ENCODE measurements at regions not wholly inside any gene's neighbourhood (a gene's known extent, or its start where the extent isn't known, plus 50 kb on each side); places are given as distances from the start of the nearest gene placed in this dataset.
"Not testable (repeated sequence)": the region's sequence is repeated elsewhere in the genome, so short reads cannot be mapped to it uniquely, and the experiment has no call there.

DNA sequence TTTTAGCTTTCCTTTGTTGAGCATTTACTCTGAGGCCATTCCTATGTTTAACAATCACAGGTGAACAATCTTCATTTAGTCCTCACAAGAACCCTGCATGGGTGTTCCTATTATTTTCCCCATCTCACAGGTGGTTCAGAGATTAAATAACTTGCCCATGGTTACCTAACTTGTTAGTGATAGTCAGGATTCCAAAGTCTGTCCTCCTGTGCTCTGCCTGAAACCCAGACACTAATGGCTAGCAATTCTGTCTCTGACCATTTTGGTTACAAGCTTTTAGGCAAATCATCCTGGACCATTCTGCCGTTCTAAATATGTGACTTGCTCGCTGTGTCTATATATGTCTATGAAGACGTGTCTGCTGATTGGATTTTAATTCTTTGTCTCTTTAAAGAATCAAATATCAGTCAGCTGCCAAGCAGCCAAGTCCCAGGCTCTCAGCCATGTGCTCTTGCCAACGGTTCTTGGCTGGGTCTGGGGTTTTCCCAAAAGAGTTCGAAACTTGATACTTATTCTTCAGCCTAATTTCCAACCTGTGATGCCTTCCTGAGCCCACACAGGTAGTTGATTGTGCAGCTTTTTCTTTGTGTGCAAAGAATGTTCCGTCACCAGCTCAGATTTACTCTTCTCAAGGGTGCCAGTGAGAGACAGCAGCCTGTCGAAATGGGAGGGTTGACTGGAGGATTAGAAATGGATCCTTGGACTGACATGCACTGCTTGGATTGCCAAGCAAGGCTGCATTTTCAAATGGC is 121.7 kb downstream of the NREP start:
- no peak for DNase-seq (ENCODE audit: low read depth)

DNA sequence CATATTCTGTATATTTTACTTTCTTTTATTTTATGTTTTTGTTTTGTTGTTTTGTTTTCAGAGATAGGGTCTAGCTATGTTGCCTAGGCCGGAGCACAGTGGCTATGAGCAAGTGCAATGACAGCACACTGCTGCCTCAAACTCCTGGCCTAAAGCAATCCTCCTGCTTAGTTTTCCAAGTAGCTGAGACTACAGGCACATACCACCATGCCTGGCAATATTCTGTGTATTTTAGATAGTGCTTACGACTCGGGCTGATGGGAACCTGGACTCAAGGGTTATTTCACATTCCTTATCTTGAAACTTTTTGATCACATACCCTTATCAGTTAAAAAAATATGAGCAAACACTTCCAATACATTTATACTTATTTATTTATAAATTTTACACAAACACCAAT is 119.0 kb upstream of the STARD4 start:
- DNase-seq (ENCODE audit: low read depth), result no peak

DNA sequence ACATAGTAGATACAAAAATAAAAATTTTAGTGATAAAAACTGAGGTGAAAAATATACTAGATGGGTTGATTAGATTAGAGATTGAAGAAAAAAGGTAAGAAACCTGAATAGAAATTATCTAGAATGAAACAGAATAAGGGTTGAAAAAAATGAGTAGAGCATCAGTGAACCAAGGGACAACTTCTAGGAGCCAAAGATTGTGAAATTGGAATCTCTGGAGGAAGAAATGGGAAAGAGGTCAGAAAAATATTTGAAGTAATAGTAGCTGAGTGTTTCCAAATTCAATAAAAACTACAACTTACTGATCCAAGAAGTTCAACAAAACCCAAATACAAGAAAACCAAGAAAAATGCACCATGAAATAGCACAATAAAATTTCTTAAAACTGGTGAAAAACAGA is 116.6 kb upstream of the STARD4 start:
- no peak for DNase-seq (ENCODE audit: low read depth)

DNA sequence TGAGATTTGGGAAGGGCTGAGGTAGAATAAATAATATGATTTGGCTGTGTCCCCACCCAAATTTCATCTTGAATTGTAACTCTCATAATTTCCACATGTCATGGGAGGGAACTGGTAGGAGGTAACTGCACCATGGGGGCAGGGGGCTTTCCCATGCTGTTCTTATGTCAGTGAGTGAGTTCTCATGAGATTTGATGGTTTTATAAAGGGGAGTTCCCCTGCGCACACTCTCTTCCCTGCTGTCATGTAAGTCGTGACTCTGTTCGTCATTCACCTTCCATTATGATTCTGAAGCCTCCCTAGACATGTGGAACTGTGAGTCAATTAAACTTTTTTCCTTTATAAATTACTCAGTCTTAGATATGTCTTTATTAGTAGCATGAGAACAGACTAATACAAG is 115.5 kb upstream of the STARD4 start:
- peak; percentile 23 for DNase-seq (ENCODE audit: low read depth)

DNA sequence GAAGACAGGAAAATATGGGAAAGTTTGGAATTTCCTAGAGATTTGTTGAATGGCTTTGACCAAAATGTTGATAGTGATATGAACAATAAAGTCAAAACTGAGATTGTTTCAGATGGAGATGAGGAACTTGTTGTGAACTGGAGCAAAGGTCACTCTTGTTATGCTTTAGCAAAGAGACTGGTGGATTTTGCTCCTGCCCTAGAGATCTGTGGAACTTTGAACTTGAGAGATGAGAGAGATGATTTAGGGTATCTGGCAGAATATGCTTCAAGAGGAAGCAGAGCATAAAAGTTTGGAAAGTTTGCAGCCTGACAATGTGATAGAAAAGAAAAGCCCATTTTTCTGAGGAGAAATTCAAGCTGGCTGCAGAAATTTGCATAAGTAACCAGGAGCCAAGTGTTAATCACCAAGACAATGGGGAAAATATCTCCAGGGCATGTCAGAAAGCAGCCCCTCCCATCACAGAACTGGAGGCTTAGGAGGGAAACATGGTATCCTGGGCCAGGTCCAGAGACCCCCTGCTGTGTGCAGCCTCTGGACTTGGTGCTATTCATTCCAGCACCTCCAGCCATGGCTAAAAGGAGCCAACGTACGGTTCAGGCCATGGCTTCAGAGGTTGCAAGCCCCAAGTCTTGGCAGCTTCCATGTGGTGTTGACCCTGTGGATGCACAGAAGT is 114.3 kb upstream of the STARD4 start:
- no peak for DNase-seq (ENCODE audit: low read depth)

DNA sequence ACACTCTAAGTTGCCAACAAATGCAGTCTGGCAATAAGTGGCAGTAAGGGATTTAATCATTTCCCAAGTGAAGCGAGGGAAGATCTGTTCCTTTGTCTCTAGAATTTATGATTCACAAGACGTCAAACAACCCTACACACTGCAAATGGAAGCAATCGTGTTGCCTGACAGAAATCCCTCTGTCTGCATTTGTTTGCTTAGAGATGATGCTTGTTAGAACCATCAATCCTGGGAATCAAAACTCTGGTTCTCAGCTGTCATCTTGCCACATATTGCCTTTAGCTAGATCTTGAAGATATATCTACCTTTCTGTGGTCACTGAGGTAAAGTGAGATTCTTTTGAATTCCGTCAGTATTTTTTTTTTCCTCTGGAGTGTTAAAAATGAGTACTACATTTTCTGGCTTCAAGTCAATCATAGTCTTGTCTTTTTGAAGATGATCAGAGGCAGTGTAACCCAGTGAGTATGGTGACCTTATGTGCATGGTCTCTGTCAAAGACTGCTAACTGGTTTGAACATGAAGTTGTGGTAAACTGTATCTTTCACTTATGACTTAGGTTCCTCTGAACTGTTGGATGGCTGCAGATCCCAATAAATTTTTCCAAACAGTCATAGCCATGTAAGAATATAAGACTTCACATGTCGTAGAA is 106.4 kb upstream of the STARD4 start:
- DNase-seq (ENCODE audit: low read depth), result no peak

DNA sequence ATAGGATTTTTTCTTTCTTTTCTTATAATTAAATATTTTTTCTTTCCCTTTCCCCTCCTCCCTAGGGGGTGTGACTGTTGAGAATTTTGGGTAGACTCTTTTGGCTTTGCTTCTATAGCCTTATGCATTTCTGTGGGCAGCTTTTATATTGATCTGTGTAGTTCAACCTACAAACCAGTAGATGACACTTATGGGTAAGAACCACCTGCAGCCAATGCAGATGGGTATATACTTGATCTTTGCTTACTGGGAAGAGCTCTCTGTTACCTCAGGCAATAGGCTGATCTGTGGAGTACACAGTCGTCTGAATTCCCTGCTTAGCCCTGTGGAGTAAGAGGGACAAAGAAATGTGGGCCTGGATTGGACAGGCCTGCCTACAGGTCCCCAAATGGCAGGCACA is 102.7 kb upstream of the STARD4 start:
- DNase-seq (ENCODE audit: low read depth), result no peak

DNA sequence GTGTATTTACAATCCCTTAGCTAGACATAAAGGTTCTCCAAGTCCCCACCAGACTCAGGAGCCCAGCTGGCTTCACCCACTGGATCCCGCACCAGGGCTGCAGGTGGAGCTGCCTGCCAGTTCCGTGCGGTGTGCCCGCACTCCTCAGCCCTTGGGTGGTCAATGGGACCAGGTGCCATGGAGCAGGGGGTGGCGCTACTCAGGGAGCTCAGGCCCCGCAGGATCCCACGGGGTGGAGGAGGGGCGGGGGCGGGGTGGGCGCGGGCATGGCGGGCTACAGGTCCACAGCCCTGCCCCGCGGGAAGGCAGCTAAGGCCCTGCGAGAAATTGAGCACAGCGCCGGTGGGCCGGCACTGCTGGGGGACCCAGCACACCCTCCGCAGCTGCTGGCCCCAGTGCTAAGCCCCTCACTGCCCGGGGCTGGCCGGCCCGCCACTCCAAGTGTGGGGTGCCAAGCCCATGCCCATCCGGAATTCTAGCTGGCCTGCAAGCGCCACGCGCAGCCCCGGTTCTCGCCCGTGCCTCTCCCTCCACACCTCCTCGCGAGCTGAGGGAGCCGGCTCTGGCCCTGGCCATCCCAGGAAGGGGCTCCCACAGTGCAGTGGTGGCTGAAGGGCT is 99.8 kb upstream of the STARD4 start:
- DNase-seq (ENCODE audit: low read depth), result not testable (repeated sequence)

DNA sequence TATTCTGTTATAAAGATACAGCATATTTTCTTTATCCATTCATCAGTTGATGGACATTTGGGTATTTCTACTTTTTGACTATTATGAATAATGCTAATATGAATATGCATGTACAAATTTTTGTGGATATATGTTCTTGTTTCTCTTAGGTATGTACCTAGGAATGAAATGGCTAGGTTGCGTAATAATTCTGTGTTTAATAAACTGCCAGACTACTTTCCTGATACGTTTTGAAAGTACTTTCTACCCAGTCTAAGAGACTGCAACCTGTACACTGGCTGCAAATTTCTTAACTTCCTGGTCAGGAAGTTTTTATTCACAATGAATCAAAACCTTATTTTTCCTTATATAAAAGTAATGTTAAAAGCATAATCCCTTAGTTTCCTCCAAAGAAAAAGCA is 93.9 kb upstream of the STARD4 start:
- DNase-seq (ENCODE audit: low read depth), result no peak

DNA sequence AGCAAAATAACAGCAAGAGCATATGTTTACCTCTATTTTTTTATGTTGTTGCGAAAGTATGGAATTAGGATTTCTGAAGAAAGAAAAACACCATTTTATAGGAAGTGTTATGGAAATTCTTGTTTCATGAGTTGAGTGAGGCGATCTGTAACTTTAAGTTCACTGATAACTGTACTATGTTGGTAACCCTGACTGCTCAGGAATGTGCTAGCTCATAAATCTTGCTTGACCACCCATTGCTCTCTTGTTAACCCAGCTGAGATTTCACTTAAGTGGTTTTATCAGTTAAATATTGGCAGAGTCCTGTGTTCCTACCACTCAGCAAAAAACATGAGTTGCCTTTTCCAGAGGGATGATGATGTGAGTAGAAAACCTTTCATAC is 91.1 kb upstream of the STARD4 start:
- DNase-seq (ENCODE audit: low read depth), result no peak

DNA sequence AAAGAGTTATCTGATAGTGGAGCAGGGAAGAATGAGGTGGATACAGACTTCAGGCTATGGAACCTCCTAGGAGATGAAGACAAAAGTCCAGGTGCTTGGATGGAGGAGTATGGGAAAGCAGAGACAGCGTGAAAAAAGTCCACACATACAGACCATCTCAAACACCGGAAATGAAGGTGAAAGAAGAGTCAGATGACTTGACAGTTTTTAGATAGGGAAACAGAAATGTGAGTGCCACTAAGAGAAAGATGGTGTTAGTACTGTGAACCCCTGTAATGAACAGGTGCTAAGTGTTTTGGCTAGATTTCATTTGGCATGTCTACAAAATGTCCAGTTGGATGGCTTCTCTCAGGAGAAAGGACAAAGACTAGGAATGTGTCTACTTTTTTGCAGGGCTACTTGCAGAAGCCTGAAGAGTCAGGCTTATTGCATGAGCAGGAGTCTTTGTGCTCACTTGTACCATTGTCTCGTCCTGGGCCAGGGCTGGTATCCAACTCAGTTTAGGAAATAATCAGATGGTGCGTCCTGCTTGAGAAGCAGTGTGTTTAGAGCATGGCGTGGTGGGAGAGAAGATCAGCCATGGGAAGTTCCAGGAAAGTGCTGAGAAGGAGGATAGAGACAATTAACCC is 90.6 kb upstream of the STARD4 start:
- no peak for DNase-seq (ENCODE audit: low read depth)

DNA sequence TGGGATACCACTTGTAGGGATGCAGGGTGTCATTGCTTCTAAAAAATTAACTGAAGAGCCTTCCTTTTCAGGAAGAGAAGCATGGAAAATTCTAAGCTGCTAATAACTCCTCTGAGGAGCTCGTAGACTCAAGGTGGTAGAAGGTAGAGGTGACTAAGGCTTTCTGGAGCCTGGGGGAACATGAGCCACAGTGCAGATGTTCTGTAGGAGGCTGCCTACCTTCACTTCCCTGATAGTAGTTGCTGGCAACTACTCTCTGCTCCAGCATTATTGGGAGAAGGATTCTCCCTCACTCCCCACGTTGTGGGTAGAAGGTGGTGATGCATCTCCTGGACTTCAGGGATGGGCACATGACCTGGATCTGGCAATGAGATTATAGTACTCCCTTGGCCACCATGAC is 86.7 kb upstream of the STARD4 start:
- DNase-seq (ENCODE audit: low read depth), result no peak

DNA sequence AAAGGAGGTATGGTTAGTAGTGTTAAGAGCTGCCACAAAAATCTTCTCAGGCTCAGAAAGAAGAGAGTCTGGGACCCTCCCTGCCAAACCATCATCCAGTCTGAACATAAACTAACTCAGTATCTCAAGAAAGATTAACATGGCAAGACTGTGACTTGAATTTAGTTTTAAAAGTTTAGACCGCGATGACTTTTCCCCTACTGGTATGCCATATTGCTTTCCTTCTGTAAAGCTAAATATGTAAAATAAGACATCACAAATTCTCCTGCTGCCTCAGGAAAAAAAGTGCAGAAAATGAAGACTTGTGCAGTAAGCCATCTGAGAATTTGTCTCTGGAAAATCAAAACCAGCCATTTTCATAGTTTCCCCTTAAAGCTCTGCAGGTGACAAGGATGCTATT is 85.2 kb upstream of the STARD4 start:
- DNase-seq (ENCODE audit: low read depth), result no peak

DNA sequence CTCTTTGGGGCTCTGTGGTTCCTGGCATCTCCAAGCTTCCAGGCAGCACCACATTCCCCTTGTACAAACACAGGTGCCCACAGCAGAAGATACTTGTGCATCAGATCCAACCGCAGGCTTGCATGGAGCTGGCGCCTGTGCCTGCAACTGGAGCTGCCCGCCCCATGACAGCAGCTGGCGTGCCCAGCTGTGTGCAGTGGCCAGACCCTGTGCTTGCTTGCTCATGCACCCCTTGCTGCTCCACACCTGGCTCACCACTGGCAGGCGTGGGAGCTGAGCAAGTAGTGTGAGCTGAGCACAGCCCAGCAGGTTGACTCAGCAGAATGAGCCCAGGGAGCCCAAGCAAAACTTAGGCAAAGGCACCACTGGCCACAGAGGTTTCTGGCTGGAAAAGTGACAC is 84.4 kb upstream of the STARD4 start:
- no peak for DNase-seq (ENCODE audit: low read depth)

DNA sequence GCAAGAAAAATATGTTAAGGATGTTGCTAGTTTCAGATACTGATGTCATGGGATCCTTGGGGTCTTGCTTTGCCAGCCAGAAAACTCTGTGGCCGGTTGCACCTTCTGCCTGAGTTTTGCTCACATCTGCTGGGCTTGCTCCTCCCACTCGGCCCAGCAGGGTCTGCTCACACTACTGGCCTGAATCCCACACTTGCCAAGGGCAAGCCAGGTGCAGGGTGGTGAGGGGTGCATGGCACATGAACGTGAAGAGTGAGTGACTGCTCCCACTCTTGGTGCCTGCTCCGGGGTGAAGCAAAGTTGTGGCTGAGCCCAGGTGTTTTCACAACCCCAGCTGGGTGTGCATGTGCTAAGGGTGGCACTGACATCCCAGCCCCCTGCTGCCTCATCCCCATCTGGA is 83.1 kb upstream of the STARD4 start:
- no peak for DNase-seq (ENCODE audit: low read depth)

DNA sequence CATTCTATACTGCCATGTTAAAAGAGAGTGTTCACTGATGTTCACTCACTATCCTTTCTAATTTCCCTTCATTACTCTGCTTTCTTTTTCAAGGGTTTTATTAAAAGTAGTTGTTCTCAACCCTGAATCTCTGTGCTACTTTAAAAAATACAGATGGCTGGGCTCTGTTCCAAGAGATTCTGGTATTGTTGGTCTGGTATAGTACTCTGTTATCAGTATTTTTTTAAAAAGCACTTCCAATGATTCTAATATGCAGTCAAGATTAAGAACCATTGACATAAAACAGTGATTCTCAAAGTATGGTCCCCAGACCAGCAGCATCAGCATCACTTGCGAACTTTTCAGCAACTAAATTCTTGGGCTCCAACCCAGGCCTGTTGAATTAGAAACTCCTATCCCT is 77.0 kb upstream of the STARD4 start:
- DNase-seq (ENCODE audit: low read depth), result no peak

DNA sequence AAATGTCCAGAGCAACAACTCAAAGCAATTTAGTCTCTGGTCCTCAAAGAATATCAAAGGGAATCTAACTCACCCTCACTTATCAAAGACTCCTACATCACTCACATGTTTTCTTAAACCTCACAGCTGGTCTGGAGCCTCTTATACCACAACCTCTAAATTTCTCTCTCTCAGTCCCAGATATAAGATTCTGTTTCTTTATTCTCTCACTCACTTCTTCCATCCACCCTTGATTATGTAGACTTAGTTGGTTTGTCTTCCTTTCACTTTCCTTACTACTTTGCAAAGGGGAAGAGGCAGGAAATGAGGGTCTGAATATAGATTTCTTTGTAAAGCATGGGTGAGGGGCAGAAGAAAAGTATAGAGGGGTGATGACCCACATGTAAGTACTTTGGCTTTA is 75.4 kb upstream of the STARD4 start:
- no peak for DNase-seq (ENCODE audit: low read depth)

DNA sequence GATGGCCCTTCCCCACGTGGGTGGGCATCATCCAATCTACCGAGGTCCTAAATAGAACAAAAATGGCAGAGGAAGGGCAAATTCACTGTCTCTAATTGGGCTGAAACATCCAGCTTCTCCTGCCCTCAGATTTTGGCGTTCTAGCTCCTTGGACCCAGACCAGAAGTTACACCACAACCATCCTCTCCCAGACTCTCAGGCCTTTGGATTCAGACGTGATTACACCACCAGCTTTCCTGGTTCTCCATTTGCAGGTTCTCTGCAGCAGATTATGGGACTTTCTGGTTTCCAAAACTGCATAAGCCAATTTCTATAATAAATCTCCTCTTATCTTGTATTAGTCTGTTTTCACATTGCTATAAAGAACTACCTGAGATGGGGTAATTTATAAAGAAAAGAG is 73.6 kb upstream of the STARD4 start:
- DNase-seq (ENCODE audit: low read depth), result no peak

DNA sequence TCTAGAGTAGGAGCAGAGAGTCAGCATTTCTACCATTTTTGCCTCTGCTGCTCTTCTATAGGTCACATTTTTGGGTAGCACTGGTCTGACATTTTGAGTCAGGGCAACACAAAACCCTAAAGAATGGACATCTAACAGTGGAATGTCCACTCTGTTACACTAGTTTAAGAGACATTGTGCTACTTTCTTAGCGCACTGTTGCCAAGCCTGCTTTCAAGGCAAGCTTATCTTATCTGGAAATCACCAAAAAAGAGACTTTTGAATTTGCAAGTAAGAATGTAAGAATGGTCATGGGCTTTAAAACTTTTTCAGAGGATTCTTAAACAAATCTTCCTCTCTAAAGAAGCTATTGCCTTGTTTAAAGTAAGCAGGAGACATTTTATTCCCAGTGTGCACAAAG is 73.0 kb upstream of the STARD4 start:
- no peak for DNase-seq (ENCODE audit: low read depth)

DNA sequence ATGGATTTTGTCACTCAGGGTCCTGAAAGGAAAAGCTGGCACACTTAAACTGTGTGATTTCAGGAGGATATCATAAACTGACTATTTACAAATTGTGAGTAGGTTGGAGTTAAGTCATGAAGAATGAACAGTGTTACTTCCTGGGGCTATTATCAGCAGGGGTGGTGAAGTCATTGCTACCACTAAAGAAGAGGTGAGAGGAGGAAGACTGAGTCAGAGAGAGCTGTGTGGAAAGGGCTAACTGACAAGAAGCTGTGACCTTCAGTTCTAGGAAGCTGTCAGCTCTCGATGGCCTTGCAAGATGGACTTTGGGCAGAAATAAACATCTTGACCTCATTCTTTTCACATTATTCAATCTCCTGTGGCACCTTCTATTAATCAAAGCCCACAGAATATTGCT is 72.3 kb upstream of the STARD4 start:
- DNase-seq (ENCODE audit: low read depth), result no peak

DNA sequence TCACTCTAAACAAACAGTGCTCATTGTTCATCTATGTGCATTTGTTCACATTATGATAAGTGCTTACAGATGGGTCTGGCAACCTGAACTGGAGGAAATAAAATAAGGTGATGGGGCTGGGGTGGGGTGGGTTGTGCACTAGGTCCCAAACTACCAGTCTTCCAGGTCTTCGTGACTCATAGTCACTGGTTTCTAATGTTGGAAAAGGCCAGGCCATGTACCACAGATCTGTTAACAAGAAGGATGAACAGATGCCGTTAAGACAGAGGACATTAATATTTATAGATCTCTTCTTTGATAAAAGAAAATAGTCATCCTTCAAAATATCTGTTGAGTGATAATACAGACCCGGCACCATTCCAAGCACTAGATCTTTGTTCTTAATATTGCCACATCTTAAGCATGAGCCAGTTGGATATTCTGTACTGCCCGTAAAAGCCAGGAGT is 71.4 kb upstream of the STARD4 start:
- DNase-seq (ENCODE audit: low read depth), result no peak

DNA sequence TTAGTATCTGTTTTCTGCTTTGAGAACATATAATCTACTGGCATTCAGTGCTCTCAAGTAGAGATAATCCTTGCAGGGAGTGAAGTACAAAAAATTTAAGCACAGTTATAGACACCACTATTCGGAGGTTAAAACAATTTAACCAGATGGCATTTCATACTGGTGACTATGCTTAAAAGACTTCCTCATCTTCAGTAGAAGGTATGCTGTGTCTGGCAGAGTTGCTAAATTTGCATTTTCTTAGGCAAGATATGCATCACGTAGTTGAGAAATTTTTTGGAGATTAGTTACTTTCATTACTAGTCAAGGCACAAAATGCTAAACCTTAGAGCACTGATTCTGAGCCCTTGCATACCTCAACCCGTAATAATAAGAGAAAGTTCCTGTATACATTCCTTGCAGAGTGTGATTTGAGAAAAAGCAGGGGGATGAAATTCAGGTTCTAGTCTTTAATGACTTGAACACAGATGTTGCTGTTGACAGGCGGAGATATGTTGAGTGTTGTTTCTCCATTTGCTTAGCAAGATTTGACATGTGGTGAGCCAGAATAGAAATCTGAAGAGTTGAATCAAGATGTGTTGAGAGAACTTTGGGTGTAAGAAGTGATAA is 70.8 kb upstream of the STARD4 start:
- no peak for DNase-seq (ENCODE audit: low read depth)
